GM19035 (cell line): ENCODE measurements at regions not wholly inside any gene's neighbourhood (a gene's known extent, or its start where the extent isn't known, plus 50 kb on each side); places are given as distances from the start of the nearest gene placed in this dataset.
"Not testable (repeated sequence)": the region's sequence is repeated elsewhere in the genome, so short reads cannot be mapped to it uniquely, and the experiment has no call there.

ENCODE experiments used
- ATAC-seq: cut with Tn5 transposase; IDR thresholded peaks from one replicate; pipeline ENCODE4 v1.9.1; 2021; ENCODE audit not compliant: unreplicated experiment

DNA sequence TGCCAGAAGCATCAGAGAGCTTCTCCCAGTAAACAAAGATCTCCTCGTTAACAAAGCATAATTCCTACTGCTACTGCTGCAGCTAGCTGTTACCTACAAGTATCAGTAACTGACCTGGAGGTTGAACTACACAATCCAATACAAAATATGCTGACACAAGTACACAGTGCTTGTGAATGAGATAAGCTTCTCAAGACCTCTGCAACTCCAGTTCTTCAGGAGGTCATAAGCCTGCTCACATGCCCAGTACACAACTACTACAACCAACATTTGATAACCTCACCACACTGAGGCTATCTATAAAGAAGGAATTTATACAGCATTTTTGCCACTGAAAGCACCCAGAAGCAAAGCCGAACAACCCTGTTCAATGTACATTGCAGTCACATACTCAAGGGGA is 66.7 kb upstream of the SMARCAD1 start:
- no peak for ATAC-seq

- not testable (repeated sequence) for ATAC-seq
These were observed 59.6 kb upstream of the SMARCAD1 start for GRCh38 chr4:94148052-94148451.

DNA sequence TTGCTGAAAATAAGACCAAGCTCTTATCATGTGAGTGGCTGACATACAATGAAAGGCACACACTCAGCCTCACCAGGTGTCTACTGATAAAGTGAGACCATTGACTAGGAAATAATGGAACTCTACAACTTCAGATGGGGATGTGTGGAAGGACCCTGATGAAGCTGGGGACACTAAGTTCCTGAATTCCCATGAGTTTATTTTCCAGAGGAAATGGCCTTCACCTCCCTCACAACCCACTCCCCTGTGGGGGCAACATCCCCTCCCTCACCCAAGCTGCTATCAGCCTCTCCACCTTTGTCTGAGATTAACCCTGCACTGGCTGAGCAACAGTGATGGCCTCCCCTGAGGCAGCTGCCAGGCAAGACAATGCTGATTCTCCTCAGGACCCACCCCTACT is 55.2 kb upstream of the SMARCAD1 start:
- no peak for ATAC-seq

DNA sequence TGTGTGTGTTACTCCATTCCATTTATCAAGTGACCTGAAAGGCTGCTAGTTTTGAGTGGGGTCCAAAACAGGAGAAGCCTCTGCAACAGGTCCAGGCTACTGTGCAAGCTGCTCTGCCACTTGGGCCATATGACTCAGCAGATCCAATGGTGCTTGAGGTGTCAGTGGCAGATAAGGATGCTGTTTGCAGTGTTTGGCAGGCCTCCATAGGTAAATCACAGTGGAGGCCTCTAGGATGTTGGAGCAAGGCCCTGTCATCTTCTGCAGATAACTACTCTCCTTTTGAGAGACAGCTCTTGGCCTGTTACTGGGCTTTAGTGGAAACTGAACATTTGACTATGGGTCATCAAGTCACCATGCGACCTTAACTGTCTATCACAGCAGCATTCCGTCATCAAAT is 52.3 kb upstream of the SMARCAD1 start:
- not testable (repeated sequence) for ATAC-seq

DNA sequence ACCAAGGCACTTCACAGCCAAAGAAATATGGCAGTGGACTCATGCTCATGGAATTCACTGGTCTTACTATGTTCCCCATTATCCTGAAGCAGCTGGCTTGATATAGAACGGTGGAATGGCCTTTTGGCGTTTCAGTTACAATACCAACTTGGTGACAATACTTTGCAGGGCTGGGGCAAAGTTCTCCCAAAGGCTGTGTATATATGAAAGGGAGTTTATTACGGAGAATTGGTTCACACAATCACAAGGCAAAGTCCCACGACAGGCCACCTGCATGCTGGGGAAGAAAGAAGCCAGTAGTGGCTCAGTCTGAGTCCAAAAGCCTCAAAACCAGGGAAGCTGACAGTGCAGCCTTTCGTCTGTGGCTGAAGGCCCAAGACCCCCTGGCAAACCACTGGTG is 50.8 kb upstream of the SMARCAD1 start:
- no peak for ATAC-seq
